K562 (cell line): ENCODE measurements at regions not wholly inside any gene's neighbourhood (a gene's known extent, or its start where the extent isn't known, plus 50 kb on each side); places are given as distances from the start of the nearest gene placed in this dataset.

Experiments
- ATAC-seq: fragments of 200-7000 bp; cut with Tn5 transposase; 3 replicates; pipeline ENCODE4 v1.9.1; 2020; ENCODE audit warnings: moderate library complexity
- BruUV-seq: library from RNA; stranded (reverse); fragments of 400-500 nt; replicated peaks from 2 replicates; lab custom pipeline; 2021; lab: Mats Ljungman, UMichigan
- CTCF ChIA-PET: fragments of 300-600 bp; formaldehyde crosslinking; extraction: SDS; loops from one replicate; lab custom pipeline; 2021; ENCODE audit warnings: low intra/inter-chr PET ratio; lab: Yijun Ruan, JAX
- POLR2A ChIA-PET: fragments of 300-600, 350-650 bp; sonication (Branson Sonifier 250); formaldehyde crosslinking; extraction: SDS; loops from one replicate; lab custom pipeline; 2021; ENCODE audit warnings: antibody characterized with exemption, inconsistent platforms; lab: Yijun Ruan, JAX
- DNase-seq, 4 experiments: peaks; one replicate each; pipeline versions ENCODE4 v3.0.0 to v3.0.0-alpha.2; 2011 to 2018; ENCODE audit warnings: low spot score in 3 of 4, mixed read lengths in 3 of 4; ENCODE audit errors: extremely low read depth in 1 of 4
- FAIRE-seq: peaks from 2 replicates; lab custom pipeline; 2011; peaks lifted over from hg19 to GRCh38; lab: Jason Lieb, UNC
- H2AFZ ChIP-seq: 2 replicates; pipeline ENCODE4 v1.6.0; 2011; ENCODE audit warnings: low read depth, low read length, control low read depth, inconsistent platforms
- H3K27ac ChIP-seq: fragments of 200-600 bp; 3 replicates; pipeline ENCODE4 v1.8.0; 2011; ENCODE audit warnings: low read depth, mild to moderate bottlenecking, control low read depth, inconsistent platforms, low read length, moderate library complexity, mixed read lengths; ENCODE audit errors: extremely low read depth
- H3K27me3 ChIP-seq, 2 experiments: fragments of 300-600 bp in 1 of 2; 2 replicates in 1 of 2; 3 replicates in 1 of 2; pipeline versions ENCODE4 v1.6.0 to v1.8.0; 2011; ENCODE audit warnings: inconsistent platforms in 2 of 2, low read length in 2 of 2, mild to moderate bottlenecking in 1 of 2, mixed read lengths in 1 of 2, moderate library complexity in 1 of 2; ENCODE audit not compliant: control insufficient read depth in 2 of 2, insufficient read depth in 2 of 2
- H3K36me3 ChIP-seq: fragments of 300-600 bp; 3 replicates; pipeline ENCODE4 v1.8.0; 2011; ENCODE audit warnings: mild to moderate bottlenecking, low read length, inconsistent platforms; ENCODE audit not compliant: control insufficient read depth, insufficient read depth
- H3K4me1 ChIP-seq, 2 experiments: fragments of 200-600 bp in 1 of 2; replicated peaks in 1 of 2; 2 replicates in 1 of 2; 3 replicates in 1 of 2; pipeline versions ENCODE4 v1.5.1 to v1.8.0; 2011; ENCODE audit warnings: inconsistent platforms in 2 of 2, low read length in 2 of 2, mild to moderate bottlenecking in 1 of 2, mixed read lengths in 1 of 2, moderate library complexity in 1 of 2; ENCODE audit not compliant: control insufficient read depth in 2 of 2, insufficient read depth in 2 of 2
- H3K4me2 ChIP-seq: 2 replicates; pipeline ENCODE4 v1.6.1; 2011; ENCODE audit warnings: low read length, control low read depth, inconsistent platforms, mixed read lengths; ENCODE audit not compliant: insufficient read depth
- H3K4me3 ChIP-seq: fragments of 200-600 bp; sonication (generic), shearing (Covaris generic); 2 replicates; pipeline ENCODE4 v1.5.1; 2016; ENCODE audit warnings: control low read depth, inconsistent platforms
- H3K79me2 ChIP-seq: fragments of 200-600 bp; 3 replicates; pipeline ENCODE4 v1.8.0; 2011; ENCODE audit warnings: low read length, inconsistent platforms; ENCODE audit not compliant: control insufficient read depth, insufficient read depth
- H3K9ac ChIP-seq, 2 experiments: 2 replicates each; pipeline versions ENCODE4 v1.6.0 to v1.6.1; 2011; ENCODE audit warnings: low read depth in 2 of 2, low read length in 2 of 2, control low read depth in 1 of 2, inconsistent platforms in 1 of 2, mild to moderate bottlenecking in 1 of 2, mixed read lengths in 1 of 2; ENCODE audit not compliant: insufficient read depth in 1 of 2
- H3K9me1 ChIP-seq: one replicate; pipeline ENCODE4 v1.6.0; 2011; ENCODE audit warnings: inconsistent platforms, mild to moderate bottlenecking, low read length, moderate library complexity; ENCODE audit not compliant: control insufficient read depth, insufficient read depth
- H3K9me3 ChIP-seq: replicated peaks from 2 replicates; pipeline ENCODE4 v1.5.1; 2011; ENCODE audit warnings: low read depth, low read length, inconsistent platforms; ENCODE audit not compliant: control insufficient read depth, insufficient read depth
- H4K20me1 ChIP-seq: replicated peaks from 2 replicates; pipeline ENCODE4 v1.6.1; 2011; ENCODE audit warnings: low read length, inconsistent platforms, mixed read lengths; ENCODE audit not compliant: control insufficient read depth, insufficient read depth
- ATF7 ChIP-seq: fragments of 450-650 bp; IDR thresholded peaks from 2 replicates; pipeline ENCODE4 v1.7.1; 2014; ENCODE audit warnings: mild to moderate bottlenecking, moderate library complexity
- CREB1 ChIP-seq, 2 experiments: sonication (generic) in 1 of 2; formaldehyde crosslinking in 1 of 2; IDR thresholded peaks; 2 replicates each; pipeline versions ENCODE4 v1.6.1 to v1.8.0; 2012 to 2022; ENCODE audit warnings: inconsistent platforms in 1 of 2, mild to moderate bottlenecking in 1 of 2, missing genetic modification reagents in 1 of 2, moderate library complexity in 1 of 2
- FOXK2 ChIP-seq, 2 experiments: fragments of 450-650 bp; IDR thresholded peaks in 1 of 2; conservative IDR thresholded peaks in 1 of 2; 2 replicates each; pipeline ENCODE4 v1.6.1; 2016; ENCODE audit warnings: low read depth in 2 of 2, mild to moderate bottlenecking in 1 of 2
- HDGF ChIP-seq: fragments of 450-650 bp; IDR thresholded peaks from 2 replicates; pipeline ENCODE4 v1.6.1; 2016
- LARP7 ChIP-seq: fragments of 450-650 bp; IDR thresholded peaks from 2 replicates; pipeline ENCODE4 v1.6.1; 2016
- RAD51 ChIP-seq: fragments of 450-650 bp; IDR thresholded peaks from 2 replicates; pipeline ENCODE4 v1.7.1; 2016; ENCODE audit warnings: low read depth, mild to moderate bottlenecking, borderline replicate concordance
- RBM15 ChIP-seq: fragments of 200-400 bp; formaldehyde crosslinking; IDR thresholded peaks from 2 replicates; pipeline ENCODE4 v1.6.1; 2018; ENCODE audit warnings: mild to moderate bottlenecking, low read length, moderate library complexity; ENCODE audit not compliant: insufficient read depth
- SMARCB1 ChIP-seq: IDR thresholded peaks from 2 replicates; pipeline ENCODE4 v1.6.1; 2011; ENCODE audit warnings: improper control_type of control experiment, low read depth; ENCODE audit not compliant: insufficient read length
- TBP ChIP-seq: optimal IDR thresholded peaks from 2 replicates; pipeline ENCODE3; 2011; ENCODE audit warnings: low read depth, low read length, improper control_type of control experiment
- TRIM28 ChIP-seq: fragments of 450-650 bp; IDR thresholded peaks from 2 replicates; pipeline ENCODE4 v1.6.1; 2017
- ZFP1 ChIP-seq: fragments of 450-650 bp; formaldehyde crosslinking; IDR thresholded peaks from 2 replicates; pipeline ENCODE4 v1.4.0; 2020; ENCODE audit warnings: mild to moderate bottlenecking, mixed read lengths
- ZNF384 ChIP-seq: IDR thresholded peaks from 2 replicates; pipeline ENCODE4 v1.6.1; 2012; ENCODE audit warnings: low read depth, low read length, improper control_type of control experiment
- WGBS: fragments of 100-300 bp; shearing (Covaris generic); methylation state at CpG from one replicate; pipeline ENCODE4 v1.1.6; 2016; ENCODE audit warnings: low coverage, mixed read lengths; ENCODE audit not compliant: insufficient coverage; ENCODE audit errors: missing lambda C conversion rate; 5-methylcytosine and 5-hydroxymethylcytosine counted together
- in situ Hi-C: fragments of 300-500 bp; cut with MboI; formaldehyde crosslinking; loops from 4 replicates; pipeline ENCODE4 v1.15.0; 2018; ENCODE audit warnings: inconsistent platforms, mixed read lengths
- intact Hi-C: fragments of 100-400 bp; cut with micrococcal nuclease; formaldehyde crosslinking; loops from 2 replicates; pipeline ENCODE4 v1.14.2; 2022
- TF ChIP-seq, protein P1 (sequence below): IDR thresholded peaks from 3 replicates; pipeline ENCODE4 v1.6.1; 2011; ENCODE audit warnings: borderline replicate concordance, mild to moderate bottlenecking, moderate library complexity; ENCODE audit not compliant: insufficient read length; ENCODE audit errors: extremely low read depth
- TF ChIP-seq, protein P2 (sequence below): fragments of 450-650 bp; IDR thresholded peaks from 2 replicates; pipeline ENCODE4 v1.7.0; 2016; ENCODE audit warnings: borderline replicate concordance

DNA sequence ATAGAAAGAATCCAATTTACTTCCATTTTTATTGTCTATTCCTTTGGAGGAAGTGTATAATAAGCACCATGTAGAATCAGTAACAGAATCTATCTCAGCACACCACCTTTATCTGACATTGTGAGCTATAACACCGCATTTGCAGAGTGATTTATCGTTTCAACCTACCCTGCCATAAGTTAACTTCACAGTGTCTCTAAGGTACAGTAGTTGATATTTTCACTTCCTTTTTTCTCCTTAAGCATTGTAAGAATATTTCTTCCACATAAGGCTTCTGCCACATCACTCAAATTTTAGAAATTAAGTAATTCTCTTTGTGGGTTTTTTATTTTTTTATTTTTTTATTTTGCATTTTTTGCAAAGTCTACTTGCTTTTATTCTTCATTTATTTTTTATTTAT, 107.1 kb downstream of the TMX3 start:
- H3K9ac ChIP-seq: no peak overlapping the region
- ChIA-PET CTCF (no interaction called here), POLR2A (no interaction called here)
- no peaks in the 10 kb centered on the region for H3K9me3 ChIP-seq
- intact Hi-C loops (no loop called here), in situ Hi-C loops (no loop called here)
- no peaks in the 10 kb centered on the region for H4K20me1 ChIP-seq
- DNase-seq (no peak), ATAC-seq (no peak)
- BruUV-seq: no TSS peak
- 0% methylated on average over 2 of the region's 2 CpGs for WGBS
- no peak overlapping the region for H2AFZ ChIP-seq
- H3K79me2 ChIP-seq: no peaks in the 10 kb centered on the region
- no peaks in the 10 kb centered on the region for H3K36me3 ChIP-seq
- no peaks in the 10 kb centered on the region for H3K4me1 ChIP-seq
- no peaks in the 10 kb centered on the region for H3K27me3 ChIP-seq
- no peak overlapping the region for H3K27ac ChIP-seq
- TF ChIP-seq RBM15 (no peak), ZFP1 (CRISPR knock-in tag) (no peak), ZNF384 (no peak)
- TF ChIP-seq, all 486 proteins: peak for 0
- FAIRE-seq: no peak
- no peak overlapping the region for H3K4me2 ChIP-seq
- H3K4me3 ChIP-seq: no peak overlapping the region
- H3K9me1 ChIP-seq: no peaks in the 10 kb centered on the region

DNA sequence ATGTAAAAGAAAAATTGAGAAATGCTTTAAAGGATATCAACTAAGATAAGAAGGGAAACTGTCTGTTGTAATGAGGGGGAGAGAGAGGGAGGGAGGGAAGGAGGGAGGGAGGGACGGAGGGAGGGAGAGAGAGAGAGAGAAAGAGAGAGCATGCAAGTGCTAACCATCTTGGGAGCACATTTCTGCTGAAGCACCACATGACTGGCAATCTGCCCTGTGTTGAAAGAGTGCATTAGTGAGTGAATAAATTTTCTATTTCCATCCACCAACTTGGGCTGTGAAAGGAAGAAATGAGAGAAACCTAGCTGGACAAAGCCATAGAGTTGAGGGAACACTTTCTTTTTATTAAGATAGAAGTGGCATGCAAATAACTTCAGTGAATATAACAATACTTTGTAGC, 110.7 kb downstream of the TMX3 start:
- Histone ChIP-seq H3K4me2 (no peak overlapping the region), H3K9me1 (no peaks in the 10 kb centered on the region), H3K27me3 (no peaks in the 10 kb centered on the region), H3K27ac (no peak overlapping the region), H3K9ac (no peak overlapping the region), H3K9me3 (no peaks in the 10 kb centered on the region), H3K79me2 (no peaks in the 10 kb centered on the region), H2AFZ (no peak overlapping the region), H3K4me3 (no peak overlapping the region), H3K36me3 (no peaks in the 10 kb centered on the region), H3K4me1 (no peaks in the 10 kb centered on the region), H4K20me1 (no peaks in the 10 kb centered on the region)
- BruUV-seq: no TSS peak
- ATAC-seq: no peak
- in situ Hi-C loops: no loop called here
- intact Hi-C loops: no loop called here
- no peak for DNase-seq
- POLR2A ChIA-PET: no interaction called here
- no peak for FAIRE-seq
- no CpG with 5 or more reads among the region's 1 CpG for WGBS
- CTCF ChIA-PET: no interaction called here
- TF ChIP-seq RAD51 (no peak), SMARCB1 (no peak), CREB1 (IDR thresholded peaks at IDR 0.05) (no peak), CREB1 (CRISPR knock-in tag; IDR thresholded peaks at IDR 0.05) (no peak), TRIM28 (no peak), TBP (no peak), ATF7 (no peak), HDGF (no peak), FOXK2 (conservative IDR thresholded peaks at IDR 0.05 in 1 of 2, IDR thresholded peaks at IDR 0.05 in 1 of 2; ENCODE audit: low read depth in 2 of 2) (no peak), LARP7 (no peak)
- TF ChIP-seq, protein P1, sequence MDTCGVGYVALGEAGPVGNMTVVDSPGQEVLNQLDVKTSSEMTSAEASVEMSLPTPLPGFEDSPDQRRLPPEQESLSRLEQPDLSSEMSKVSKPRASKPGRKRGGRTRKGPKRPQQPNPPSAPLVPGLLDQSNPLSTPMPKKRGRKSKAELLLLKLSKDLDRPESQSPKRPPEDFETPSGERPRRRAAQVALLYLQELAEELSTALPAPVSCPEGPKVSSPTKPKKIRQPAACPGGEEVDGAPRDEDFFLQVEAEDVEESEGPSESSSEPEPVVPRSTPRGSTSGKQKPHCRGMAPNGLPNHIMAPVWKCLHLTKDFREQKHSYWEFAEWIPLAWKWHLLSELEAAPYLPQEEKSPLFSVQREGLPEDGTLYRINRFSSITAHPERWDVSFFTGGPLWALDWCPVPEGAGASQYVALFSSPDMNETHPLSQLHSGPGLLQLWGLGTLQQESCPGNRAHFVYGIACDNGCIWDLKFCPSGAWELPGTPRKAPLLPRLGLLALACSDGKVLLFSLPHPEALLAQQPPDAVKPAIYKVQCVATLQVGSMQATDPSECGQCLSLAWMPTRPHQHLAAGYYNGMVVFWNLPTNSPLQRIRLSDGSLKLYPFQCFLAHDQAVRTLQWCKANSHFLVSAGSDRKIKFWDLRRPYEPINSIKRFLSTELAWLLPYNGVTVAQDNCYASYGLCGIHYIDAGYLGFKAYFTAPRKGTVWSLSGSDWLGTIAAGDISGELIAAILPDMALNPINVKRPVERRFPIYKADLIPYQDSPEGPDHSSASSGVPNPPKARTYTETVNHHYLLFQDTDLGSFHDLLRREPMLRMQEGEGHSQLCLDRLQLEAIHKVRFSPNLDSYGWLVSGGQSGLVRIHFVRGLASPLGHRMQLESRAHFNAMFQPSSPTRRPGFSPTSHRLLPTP: no peak
- TF ChIP-seq, protein P2, sequence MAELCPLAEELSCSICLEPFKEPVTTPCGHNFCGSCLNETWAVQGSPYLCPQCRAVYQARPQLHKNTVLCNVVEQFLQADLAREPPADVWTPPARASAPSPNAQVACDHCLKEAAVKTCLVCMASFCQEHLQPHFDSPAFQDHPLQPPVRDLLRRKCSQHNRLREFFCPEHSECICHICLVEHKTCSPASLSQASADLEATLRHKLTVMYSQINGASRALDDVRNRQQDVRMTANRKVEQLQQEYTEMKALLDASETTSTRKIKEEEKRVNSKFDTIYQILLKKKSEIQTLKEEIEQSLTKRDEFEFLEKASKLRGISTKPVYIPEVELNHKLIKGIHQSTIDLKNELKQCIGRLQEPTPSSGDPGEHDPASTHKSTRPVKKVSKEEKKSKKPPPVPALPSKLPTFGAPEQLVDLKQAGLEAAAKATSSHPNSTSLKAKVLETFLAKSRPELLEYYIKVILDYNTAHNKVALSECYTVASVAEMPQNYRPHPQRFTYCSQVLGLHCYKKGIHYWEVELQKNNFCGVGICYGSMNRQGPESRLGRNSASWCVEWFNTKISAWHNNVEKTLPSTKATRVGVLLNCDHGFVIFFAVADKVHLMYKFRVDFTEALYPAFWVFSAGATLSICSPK: no peak
